Tibial artery (tissue), 4 donors: ENCODE measurements at regions not wholly inside any gene's neighbourhood (a gene's known extent, or its start where the extent isn't known, plus 50 kb on each side); places are given as distances from the start of the nearest gene placed in this dataset.
A peak's percentile ranks its signal among the peaks of the same experiment; 100 is the strongest.

Experiments used
- DNase-seq, 2 donors: peaks; one replicate each; pipeline ENCODE4 v3.0.0-alpha.2; 2019
- H3K27ac ChIP-seq, 2 donors: fragments of 200-600 bp; sonication (generic) in 1 of 2; 1 replicate in 1 of 2; 2 replicates in 1 of 2; pipeline ENCODE4 v1.5.1; 2018 to 2019; ENCODE audit warnings: mild to moderate bottlenecking in 1 of 2
- H3K27me3 ChIP-seq, 2 donors: fragments of 200-600 bp; sonication (generic) in 1 of 2; one replicate each; pipeline versions ENCODE4 v1.5.1 to v1.6.0; 2016 to 2019
- H3K36me3 ChIP-seq, 3 donors: fragments of 200-600 bp; sonication (generic) in 2 of 3; one replicate each; pipeline ENCODE4 v1.5.1; 2016 to 2019; ENCODE audit warnings: mild to moderate bottlenecking in 2 of 3
- H3K4me1 ChIP-seq, 4 donors: fragments of 200-600 bp; sonication (generic) in 2 of 4; 1 replicate in 3 of 4; 2 replicates in 1 of 4; pipeline ENCODE4 v1.5.1; 2016 to 2019
- H3K4me3 ChIP-seq, 2 donors: fragments of 200-600 bp; sonication (generic) in 1 of 2; 1 replicate in 1 of 2; 2 replicates in 1 of 2; pipeline ENCODE4 v1.5.1; 2018 to 2019; ENCODE audit warnings: mild to moderate bottlenecking in 2 of 2
- H3K9me3 ChIP-seq, 3 donors: fragments of 200-600 bp; sonication (generic) in 1 of 3; one replicate each; pipeline ENCODE4 v1.5.1; 2016 to 2019
- CTCF ChIP-seq, 2 experiments: fragments of 200-600 bp in 1 of 2; fragments of 450-650 bp in 1 of 2; IDR thresholded peaks; one replicate each; pipeline ENCODE4 v1.5.1; 2017 to 2019; ENCODE audit warnings: antibody characterized with exemption in 2 of 2, mild to moderate bottlenecking in 1 of 2, moderate library complexity in 1 of 2
- intact Hi-C: fragments of 100-400 bp; cut with DNase I; formaldehyde crosslinking; loops from one replicate; pipeline ENCODE4 v1.15.0; 2023; ENCODE audit warnings: low total_unique reads

- no peaks in the 10 kb centered on the region for H3K9me3 ChIP-seq
- DNase-seq, result no peak
- H3K27ac ChIP-seq, result no peak overlapping the region
- no peak overlapping the region for H3K4me3 ChIP-seq
- peak; percentile 70 to 78 for TF ChIP-seq CTCF (IDR thresholded peaks at IDR 0.05)
- H3K36me3 ChIP-seq, result no peaks in the 10 kb centered on the region
- intact Hi-C loops, result loop anchor here (5.0 kb wide), 2 partner anchors 474 to 569 kb away; no protein-coding TSS in a partner anchor
- no peaks in the 10 kb centered on the region for H3K27me3 ChIP-seq
- peaks cover 0 to 10% (median 2%) of the 10 kb centered on the region in 4 donors for H3K4me1 ChIP-seq
These were observed 70.8 kb upstream of the ZBTB20 start for GRCh38 chr3:115217678-115218451.

GRCh38 chr3:115218859-115219258 is 71.8 kb upstream of the ZBTB20 start:
- Histone ChIP-seq H3K27ac (no peak overlapping the region), H3K9me3 (no peaks in the 10 kb centered on the region), H3K4me1 (peaks cover 0 to 10% (median 2%) of the 10 kb centered on the region in 4 donors), H3K27me3 (no peaks in the 10 kb centered on the region), H3K4me3 (no peak overlapping the region), H3K36me3 (no peaks in the 10 kb centered on the region)
- TF ChIP-seq CTCF (IDR thresholded peaks at IDR 0.05), result no peak
- no peak for DNase-seq
- intact Hi-C loops, result loop anchor here (5.0 kb wide), 2 partner anchors 473 to 568 kb away; no protein-coding TSS in a partner anchor

- Histone ChIP-seq H3K4me1 (no peaks in the 10 kb centered on the region), H3K27me3 (no peaks in the 10 kb centered on the region), H3K9me3 (no peaks in the 10 kb centered on the region), H3K4me3 (no peak overlapping the region), H3K36me3 (no peaks in the 10 kb centered on the region), H3K27ac (no peak overlapping the region)
- no peak for TF ChIP-seq CTCF (IDR thresholded peaks at IDR 0.05)
- no peak for DNase-seq
- intact Hi-C loops, result no loop called here
These were observed 77.6 kb upstream of the ZBTB20 start for GRCh38 chr3:115224687-115225086.

GRCh38 chr3:115226844-115227445 is 79.9 kb upstream of the ZBTB20 start:
- no peak overlapping the region for H3K27ac ChIP-seq
- no peak for DNase-seq
- no peaks in the 10 kb centered on the region for H3K27me3 ChIP-seq
- H3K4me1 ChIP-seq, result no peaks in the 10 kb centered on the region
- intact Hi-C loops, result no loop called here
- H3K4me3 ChIP-seq, result no peak overlapping the region
- TF ChIP-seq CTCF (IDR thresholded peaks at IDR 0.05), result no peak
- no peaks in the 10 kb centered on the region for H3K9me3 ChIP-seq
- H3K36me3 ChIP-seq, result no peaks in the 10 kb centered on the region

- DNase-seq, result no peak
- Histone ChIP-seq H3K4me3 (no peak overlapping the region), H3K27ac (no peak overlapping the region), H3K27me3 (no peaks in the 10 kb centered on the region), H3K9me3 (no peaks in the 10 kb centered on the region), H3K4me1 (no peaks in the 10 kb centered on the region), H3K36me3 (no peaks in the 10 kb centered on the region)
- intact Hi-C loops, result no loop called here
- TF ChIP-seq CTCF (IDR thresholded peaks at IDR 0.05), result no peak
These were observed 80.4 kb upstream of the ZBTB20 start for GRCh38 chr3:115227461-115227860.
